Calu3 (cell line): ENCODE measurements at regions not wholly inside any gene's neighbourhood (a gene's known extent, or its start where the extent isn't known, plus 50 kb on each side); places are given as distances from the start of the nearest gene placed in this dataset.
"Not testable (repeated sequence)": the region's sequence is repeated elsewhere in the genome, so short reads cannot be mapped to it uniquely, and the experiment has no call there.

Source experiments
- BruUV-seq: library from RNA; stranded (reverse); fragments of 400-500 nt; replicated peaks from 2 replicates; lab custom pipeline; 2021; lab: Mats Ljungman, UMichigan
- CTCF ChIA-PET: fragments of 300-600 bp; sonication (Branson Sonifier 250); formaldehyde crosslinking; loops from one replicate; lab custom pipeline; 2022; ENCODE audit warnings: antibody characterized with exemption; lab: Charles Lee
- DNase-seq: peaks from one replicate; pipeline ENCODE4 v3.0.0; 2022
- H3K27ac Mint-ChIP-seq: one replicate; pipeline ENCODE4 v1.8.0; 2022; ENCODE audit warnings: mixed read lengths; ENCODE audit not compliant: unreplicated experiment
- H3K27me3 Mint-ChIP-seq: one replicate; pipeline ENCODE4 v1.8.0; 2022; ENCODE audit warnings: mixed read lengths; ENCODE audit not compliant: unreplicated experiment
- H3K36me3 Mint-ChIP-seq: one replicate; pipeline ENCODE4 v1.8.0; 2022; ENCODE audit warnings: mild to moderate bottlenecking, moderate library complexity, mixed read lengths; ENCODE audit not compliant: insufficient read depth, unreplicated experiment
- H3K4me1 Mint-ChIP-seq: one replicate; pipeline ENCODE4 v1.8.0; 2022; ENCODE audit warnings: mild to moderate bottlenecking, low read depth, mixed read lengths; ENCODE audit not compliant: unreplicated experiment
- H3K4me3 Mint-ChIP-seq: one replicate; pipeline ENCODE4 v1.8.0; 2022; ENCODE audit warnings: mild to moderate bottlenecking, low read depth, moderate library complexity, mixed read lengths; ENCODE audit not compliant: unreplicated experiment
- H3K9me3 Mint-ChIP-seq: one replicate; pipeline ENCODE4 v1.8.0; 2022; ENCODE audit warnings: low read depth, mixed read lengths; ENCODE audit not compliant: unreplicated experiment
- intact Hi-C: fragments of 100-400 bp; cut with micrococcal nuclease; formaldehyde crosslinking; loops from one replicate; pipeline ENCODE4 v1.10.0; 2022; ENCODE audit not compliant: unreplicated experiment
- TF ChIP-seq, protein P1 (sequence below): fragments of 200-600 bp; IDR thresholded peaks from one replicate; pipeline ENCODE4 v1.8.0; 2022; ENCODE audit warnings: antibody characterized with exemption; ENCODE audit not compliant: unreplicated experiment

DNA sequence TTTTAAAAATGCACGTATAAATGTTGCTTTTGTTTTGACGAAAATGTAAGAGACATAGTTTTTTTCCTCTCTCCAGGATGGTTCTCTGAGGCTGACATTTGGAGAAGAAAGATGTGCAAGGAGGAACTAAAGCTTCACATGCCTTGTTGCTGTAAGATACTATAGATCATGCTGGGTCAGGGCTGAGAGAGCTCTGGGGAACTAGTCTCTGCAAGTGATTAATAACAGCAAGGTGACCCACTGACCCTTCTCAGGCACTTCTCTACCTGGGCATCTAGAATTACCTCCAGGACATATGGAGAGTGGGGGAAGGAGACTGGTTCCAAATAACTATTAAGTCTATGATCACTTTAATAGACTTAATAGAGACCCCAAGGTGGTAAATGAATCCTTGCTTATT is 246.0 kb downstream of the KBTBD8 start:
- TF ChIP-seq, protein P1, sequence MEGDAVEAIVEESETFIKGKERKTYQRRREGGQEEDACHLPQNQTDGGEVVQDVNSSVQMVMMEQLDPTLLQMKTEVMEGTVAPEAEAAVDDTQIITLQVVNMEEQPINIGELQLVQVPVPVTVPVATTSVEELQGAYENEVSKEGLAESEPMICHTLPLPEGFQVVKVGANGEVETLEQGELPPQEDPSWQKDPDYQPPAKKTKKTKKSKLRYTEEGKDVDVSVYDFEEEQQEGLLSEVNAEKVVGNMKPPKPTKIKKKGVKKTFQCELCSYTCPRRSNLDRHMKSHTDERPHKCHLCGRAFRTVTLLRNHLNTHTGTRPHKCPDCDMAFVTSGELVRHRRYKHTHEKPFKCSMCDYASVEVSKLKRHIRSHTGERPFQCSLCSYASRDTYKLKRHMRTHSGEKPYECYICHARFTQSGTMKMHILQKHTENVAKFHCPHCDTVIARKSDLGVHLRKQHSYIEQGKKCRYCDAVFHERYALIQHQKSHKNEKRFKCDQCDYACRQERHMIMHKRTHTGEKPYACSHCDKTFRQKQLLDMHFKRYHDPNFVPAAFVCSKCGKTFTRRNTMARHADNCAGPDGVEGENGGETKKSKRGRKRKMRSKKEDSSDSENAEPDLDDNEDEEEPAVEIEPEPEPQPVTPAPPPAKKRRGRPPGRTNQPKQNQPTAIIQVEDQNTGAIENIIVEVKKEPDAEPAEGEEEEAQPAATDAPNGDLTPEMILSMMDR: no peak
- H3K4me1 Mint-ChIP-seq: no peaks in the 10 kb centered on the region
- no TSS peak for BruUV-seq
- no peaks in the 10 kb centered on the region for H3K27me3 Mint-ChIP-seq
- H3K27ac Mint-ChIP-seq: no peak overlapping the region
- intact Hi-C loops: no loop called here
- DNase-seq: no peak
- CTCF ChIA-PET: no interaction called here
- peaks cover 4% of the 10 kb centered on the region for H3K9me3 Mint-ChIP-seq
- no peaks in the 10 kb centered on the region for H3K36me3 Mint-ChIP-seq
- no peak overlapping the region for H3K4me3 Mint-ChIP-seq

DNA sequence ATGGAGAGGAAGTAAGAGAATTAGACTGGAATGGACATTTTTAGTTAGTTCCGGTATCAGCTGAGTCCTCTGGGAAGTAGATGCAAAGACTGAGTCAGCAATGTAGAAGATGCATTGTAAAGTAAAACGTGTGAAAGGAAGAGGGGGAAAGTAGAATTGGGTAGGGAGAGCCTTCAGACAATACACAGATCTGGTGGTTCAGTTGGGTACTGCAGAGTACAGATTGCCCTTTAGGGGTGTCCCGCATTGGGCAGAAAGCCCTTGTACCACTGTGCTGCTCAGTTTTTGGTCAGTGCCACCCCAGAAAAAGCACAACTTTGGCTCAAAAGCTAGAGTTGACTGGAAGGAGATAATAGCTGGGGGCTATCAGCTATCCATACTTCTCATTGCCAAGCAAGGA is 247.4 kb downstream of the KBTBD8 start:
- Mint-ChIP-seq H3K4me1 (no peaks in the 10 kb centered on the region), H3K36me3 (no peaks in the 10 kb centered on the region), H3K27ac (no peak overlapping the region), H3K4me3 (no peak overlapping the region), H3K27me3 (no peaks in the 10 kb centered on the region), H3K9me3 (peaks cover 7% of the 10 kb centered on the region)
- TF ChIP-seq, protein P1: no peak
- no TSS peak for BruUV-seq
- no peak for DNase-seq
- intact Hi-C loops: no loop called here
- CTCF ChIA-PET: no interaction called here

DNA sequence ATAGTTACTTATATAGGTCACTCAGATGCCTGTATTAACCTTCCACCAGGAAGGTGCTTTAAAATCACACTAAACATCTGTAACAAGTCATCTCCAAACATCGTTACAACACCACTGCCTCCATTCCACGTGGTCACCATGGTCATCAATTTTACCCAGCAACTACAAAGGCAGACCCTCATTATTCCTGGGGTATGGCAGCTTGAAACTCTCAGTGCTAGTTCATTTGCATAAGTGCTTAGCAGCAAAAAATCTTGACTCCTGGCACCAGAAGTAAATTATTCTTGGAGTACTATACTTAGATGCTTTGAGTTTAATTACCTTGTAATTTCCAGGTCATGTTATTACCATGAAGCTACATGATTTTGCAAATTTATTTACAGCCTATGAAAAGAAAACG is 250.6 kb downstream of the KBTBD8 start:
- CTCF ChIA-PET: no interaction called here
- no peak for DNase-seq
- BruUV-seq: no TSS peak
- no peaks in the 10 kb centered on the region for H3K27me3 Mint-ChIP-seq
- H3K4me1 Mint-ChIP-seq: no peaks in the 10 kb centered on the region
- no peaks in the 10 kb centered on the region for H3K36me3 Mint-ChIP-seq
- no peak overlapping the region for H3K27ac Mint-ChIP-seq
- H3K4me3 Mint-ChIP-seq: no peak overlapping the region
- TF ChIP-seq, protein P1: no peak
- peaks cover 13% of the 10 kb centered on the region for H3K9me3 Mint-ChIP-seq
- intact Hi-C loops: no loop called here

DNA sequence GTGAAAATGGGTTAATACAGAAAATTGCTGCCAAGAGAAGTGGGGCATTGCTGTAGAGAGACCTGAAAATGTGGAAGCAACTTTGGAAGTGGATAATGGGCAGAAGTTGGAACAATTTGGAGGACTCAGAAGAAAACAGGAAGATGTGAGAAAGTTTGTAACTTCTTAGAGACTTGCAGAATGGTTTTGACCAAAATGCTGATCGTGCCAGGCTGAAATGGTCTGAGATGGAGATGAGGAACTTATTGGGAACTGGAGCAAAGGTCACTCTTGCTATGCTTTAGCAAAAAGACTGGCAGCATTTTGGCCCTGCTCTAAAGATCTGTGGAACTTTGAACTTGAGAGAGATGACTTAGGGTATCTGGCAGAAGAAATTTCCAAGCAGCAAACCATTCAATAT is 254.8 kb downstream of the KBTBD8 start:
- intact Hi-C loops, CTCF ChIA-PET, H3K9me3 Mint-ChIP-seq, H3K4me3 Mint-ChIP-seq, H3K4me1 Mint-ChIP-seq, H3K27me3 Mint-ChIP-seq, BruUV-seq, H3K27ac Mint-ChIP-seq, H3K36me3 Mint-ChIP-seq, DNase-seq: not testable (repeated sequence)

DNA sequence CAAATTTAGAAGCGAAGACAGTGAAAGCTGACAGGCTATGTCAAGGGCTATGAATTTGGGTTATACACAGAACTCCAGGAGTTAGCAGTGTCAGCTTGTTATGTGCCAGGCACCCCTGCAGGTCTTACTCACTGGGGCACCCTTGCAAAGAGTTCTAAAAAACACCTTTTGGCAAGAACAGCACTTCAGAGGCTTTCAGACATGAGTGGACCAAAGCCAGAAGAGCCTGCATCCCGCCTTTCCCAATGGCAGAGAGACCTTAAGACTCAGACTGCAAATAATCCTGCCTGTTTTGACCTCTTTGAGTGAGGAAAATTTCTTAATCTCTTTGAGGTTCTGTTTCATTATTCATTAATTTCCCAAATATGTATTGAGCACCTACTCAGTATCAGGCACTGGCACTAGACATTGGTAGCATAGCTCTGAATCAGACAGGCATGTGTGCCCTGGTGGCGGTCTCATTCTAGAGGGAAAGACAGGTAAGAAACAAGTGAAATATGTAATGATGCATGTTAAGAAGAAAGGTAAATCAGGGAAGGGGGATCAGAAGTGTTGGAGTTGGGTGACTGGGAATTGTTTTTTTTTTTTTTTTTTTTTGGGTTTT is 280.0 kb downstream of the KBTBD8 start:
- no peak for DNase-seq
- Mint-ChIP-seq H3K27ac (no peak overlapping the region), H3K9me3 (peaks cover 12% of the 10 kb centered on the region), H3K4me1 (no peaks in the 10 kb centered on the region), H3K4me3 (no peak overlapping the region), H3K36me3 (no peaks in the 10 kb centered on the region), H3K27me3 (no peaks in the 10 kb centered on the region)
- BruUV-seq: no TSS peak
- TF ChIP-seq, protein P1: no peak
- CTCF ChIA-PET: interaction anchor here (0.6 kb wide), 1 partner anchor 456 kb away, joined by 4 read pairs; no protein-coding TSS in a partner anchor
- intact Hi-C loops: no loop called here
